Stimulated activated CD4-positive, alpha-beta T cell treated with anti-CD3 and anti-CD28 coated beads, Interleukin-4, amount 100 ng/mL, for 4 hours (primary cell): ENCODE measurements at regions not wholly inside any gene's neighbourhood (a gene's known extent, or its start where the extent isn't known, plus 50 kb on each side); places are given as distances from the start of the nearest gene placed in this dataset.
"Not testable (repeated sequence)": the region's sequence is repeated elsewhere in the genome, so short reads cannot be mapped to it uniquely, and the experiment has no call there.

Source experiments
- DNase-seq, 2 experiments: peaks; one replicate each; pipeline ENCODE4 v3.0.0-alpha.2; 2020

DNA sequence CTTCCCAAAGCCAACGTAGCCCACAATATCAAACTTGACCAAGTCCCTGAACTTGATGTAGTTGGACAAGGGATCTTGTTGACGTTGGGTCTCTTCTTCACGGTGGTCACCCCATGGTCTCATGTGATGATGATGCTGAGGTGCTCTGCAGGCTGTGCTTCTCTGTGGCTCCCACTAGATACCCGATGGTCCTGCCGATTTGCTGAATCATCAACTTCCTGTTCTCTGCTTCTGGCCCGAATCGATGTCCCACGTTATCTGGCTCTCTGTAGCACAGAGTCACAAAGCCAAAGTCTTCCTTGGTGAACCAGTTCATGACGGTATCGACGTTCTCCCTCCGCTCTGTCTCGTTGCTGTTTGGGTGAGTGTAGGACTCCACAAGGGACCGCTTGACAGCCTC lies 201.0 kb downstream of the ADRA2C start:
- not testable (repeated sequence) for DNase-seq

DNA sequence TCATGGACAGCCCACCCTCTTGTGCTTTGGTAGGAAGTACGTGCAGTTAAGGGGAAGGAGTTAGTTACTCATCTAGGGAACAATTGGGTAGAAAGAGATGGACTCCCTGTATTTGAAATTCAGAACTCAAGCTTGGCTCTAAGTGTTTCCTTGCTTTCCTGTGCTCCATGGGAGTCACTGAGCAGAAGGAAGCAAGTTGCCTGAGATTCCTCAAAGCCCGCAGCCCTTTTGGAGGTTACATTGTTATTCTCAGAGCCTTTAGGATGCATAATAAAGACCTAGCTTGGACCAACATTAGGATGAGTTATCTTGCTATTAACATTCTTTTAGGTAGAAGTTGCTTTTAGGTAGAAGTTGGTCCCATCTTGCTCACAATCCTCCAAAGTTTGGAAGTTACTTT lies 206.4 kb downstream of the ADRA2C start:
- DNase-seq = not testable (repeated sequence)

GRCh38 chr4:3973581-3974200 lies 207.5 kb downstream of the ADRA2C start:
- DNase-seq = not testable (repeated sequence)

DNA sequence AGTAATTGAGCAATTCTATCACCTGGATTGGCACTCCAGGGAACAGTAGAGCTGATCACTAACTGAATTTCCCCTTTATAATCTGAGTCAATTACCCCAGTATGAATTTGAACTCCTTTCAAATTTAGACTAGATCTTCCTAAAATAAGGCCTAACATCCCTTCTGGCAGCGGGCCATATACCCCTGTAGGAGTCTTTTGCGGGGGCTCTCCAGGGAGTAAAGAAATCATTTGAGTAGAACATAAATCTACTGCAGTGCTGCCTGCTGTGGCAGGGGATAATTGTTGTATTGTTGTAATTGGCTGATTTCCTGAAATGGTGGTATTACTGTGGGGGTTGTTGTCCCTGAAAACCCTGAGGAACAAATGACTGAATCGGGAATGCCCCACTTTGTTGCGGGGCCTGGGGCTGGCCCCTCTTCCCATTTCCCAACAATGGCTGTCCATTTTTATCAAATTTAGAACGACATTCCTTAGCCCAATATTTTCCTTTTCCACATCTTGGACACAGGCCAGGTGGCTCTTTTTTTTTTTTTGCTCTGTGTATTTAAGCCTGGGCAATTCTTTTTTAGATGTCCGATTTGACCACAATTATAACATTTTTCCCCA lies 217.4 kb downstream of the ADRA2C start:
- not testable (repeated sequence) for DNase-seq

DNA sequence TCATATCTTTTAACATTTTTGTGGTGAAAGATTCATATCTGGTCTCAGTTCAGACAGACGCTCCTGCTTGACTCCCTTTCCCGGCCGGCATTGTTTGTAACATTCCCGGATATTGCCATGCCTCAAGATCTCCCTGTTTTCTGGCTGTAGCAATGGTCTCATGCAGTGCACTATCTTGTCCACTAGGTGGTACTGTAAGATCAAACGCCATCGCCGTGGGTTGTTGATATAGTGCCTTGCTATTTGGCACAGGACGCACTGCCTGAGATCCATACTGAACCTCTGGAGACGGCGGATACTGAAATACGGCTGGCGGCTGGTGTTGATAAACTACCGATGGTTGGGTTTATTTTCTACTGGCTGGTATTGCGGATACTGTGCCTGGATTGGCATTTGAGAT lies 218.6 kb downstream of the ADRA2C start:
- DNase-seq = not testable (repeated sequence)

DNA sequence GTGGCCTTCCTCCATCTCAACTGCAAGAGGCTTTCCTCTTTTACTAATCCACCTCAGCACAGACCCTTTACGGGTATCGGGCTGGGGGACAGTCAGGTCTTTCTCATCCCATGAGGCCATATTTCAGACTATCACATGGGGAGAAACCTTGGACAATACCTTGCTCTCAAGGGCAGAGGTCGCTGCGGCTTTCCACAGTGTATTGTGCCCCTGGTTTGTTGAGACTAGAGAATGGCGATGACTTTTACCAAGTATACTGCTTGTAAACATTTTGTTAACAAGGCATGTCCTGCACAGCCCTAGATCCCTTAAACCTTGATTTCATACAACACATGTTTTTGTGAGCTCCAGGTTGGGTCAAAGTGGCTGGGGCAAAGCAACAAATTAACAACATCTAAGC lies 220.2 kb downstream of the ADRA2C start:
- not testable (repeated sequence) for DNase-seq

DNA sequence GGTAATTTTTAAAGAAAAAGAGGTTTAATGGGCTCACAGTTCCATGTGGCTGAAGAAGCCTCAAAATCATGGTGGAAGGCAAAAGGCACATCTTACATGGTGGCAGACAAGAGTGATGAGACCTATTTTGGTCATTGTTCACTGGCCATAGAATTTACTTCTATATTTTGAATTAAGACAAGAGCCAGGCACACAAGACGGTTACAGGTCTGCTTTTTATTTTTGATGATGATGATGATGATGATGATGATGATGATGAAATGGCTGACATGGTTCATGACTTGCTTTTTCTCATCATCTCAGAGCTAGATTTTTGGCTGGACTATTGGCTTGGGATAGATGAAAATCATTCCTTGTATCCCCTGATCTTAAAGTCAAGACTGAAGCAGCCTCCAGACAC lies 229.3 kb downstream of the OTOP1 start:
- not testable (repeated sequence) for DNase-seq

- not testable (repeated sequence) for DNase-seq
Measured at GRCh38 chr4:4004036-4004435, 222.7 kb downstream of the OTOP1 start.

- DNase-seq = not testable (repeated sequence)
Measured at GRCh38 chr4:4004702-4005101, 222.0 kb downstream of the OTOP1 start.

GRCh38 chr4:4006356-4006755 lies 220.4 kb downstream of the OTOP1 start:
- DNase-seq = not testable (repeated sequence)

DNA sequence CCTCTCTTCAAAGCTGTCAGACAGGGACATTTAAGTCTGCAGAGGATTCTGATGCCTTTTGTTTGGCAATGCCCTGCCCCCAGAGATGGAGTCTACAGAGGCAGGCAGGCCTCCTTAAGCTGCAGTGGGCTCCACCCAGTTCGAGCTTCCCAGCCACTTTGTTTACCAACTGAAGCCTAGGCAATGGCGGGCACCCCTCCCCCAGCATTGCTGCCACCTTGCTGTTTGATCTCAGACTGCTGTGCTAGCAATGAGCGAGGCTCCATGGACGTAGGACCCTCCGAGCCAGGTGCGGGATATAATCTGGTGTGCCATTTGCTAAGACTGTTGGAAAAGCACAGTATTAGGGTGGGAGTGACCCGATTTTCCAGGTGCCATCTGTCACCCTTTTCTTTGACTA lies 207.7 kb downstream of the OTOP1 start:
- not testable (repeated sequence) for DNase-seq

GRCh38 chr4:4021161-4021560 lies 205.6 kb downstream of the OTOP1 start:
- not testable (repeated sequence) for DNase-seq

GRCh38 chr4:4026708-4027107 lies 200.0 kb downstream of the OTOP1 start:
- DNase-seq = not testable (repeated sequence)

DNA sequence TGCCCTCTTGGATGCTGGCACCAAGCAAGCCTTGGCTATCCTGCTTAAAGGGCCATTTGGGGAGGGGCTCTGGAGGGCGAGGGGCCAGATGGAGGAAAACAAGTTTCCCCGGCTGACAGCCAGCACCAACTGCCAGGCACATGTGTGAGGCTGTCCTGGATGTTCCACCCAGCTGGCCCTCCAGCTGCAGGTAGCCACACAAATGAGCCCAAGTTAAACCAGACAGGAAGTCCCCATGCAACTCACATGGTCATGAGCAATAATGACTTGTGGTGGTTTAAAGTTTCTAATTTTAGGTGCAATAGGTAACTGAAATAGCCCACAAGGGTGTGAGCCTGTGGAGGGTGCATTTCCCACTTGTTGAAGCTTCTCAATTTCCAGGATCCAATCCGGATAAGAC lies 198.0 kb downstream of the OTOP1 start:
- DNase-seq = not testable (repeated sequence)

- DNase-seq = not testable (repeated sequence)
Measured at GRCh38 chr4:4030509-4030908, 196.2 kb downstream of the OTOP1 start.

- DNase-seq = not testable (repeated sequence)
Measured at GRCh38 chr4:4031446-4032135, 195.1 kb downstream of the OTOP1 start.

- DNase-seq = not testable (repeated sequence)
Measured at GRCh38 chr4:4032364-4032763, 194.4 kb downstream of the OTOP1 start.

DNA sequence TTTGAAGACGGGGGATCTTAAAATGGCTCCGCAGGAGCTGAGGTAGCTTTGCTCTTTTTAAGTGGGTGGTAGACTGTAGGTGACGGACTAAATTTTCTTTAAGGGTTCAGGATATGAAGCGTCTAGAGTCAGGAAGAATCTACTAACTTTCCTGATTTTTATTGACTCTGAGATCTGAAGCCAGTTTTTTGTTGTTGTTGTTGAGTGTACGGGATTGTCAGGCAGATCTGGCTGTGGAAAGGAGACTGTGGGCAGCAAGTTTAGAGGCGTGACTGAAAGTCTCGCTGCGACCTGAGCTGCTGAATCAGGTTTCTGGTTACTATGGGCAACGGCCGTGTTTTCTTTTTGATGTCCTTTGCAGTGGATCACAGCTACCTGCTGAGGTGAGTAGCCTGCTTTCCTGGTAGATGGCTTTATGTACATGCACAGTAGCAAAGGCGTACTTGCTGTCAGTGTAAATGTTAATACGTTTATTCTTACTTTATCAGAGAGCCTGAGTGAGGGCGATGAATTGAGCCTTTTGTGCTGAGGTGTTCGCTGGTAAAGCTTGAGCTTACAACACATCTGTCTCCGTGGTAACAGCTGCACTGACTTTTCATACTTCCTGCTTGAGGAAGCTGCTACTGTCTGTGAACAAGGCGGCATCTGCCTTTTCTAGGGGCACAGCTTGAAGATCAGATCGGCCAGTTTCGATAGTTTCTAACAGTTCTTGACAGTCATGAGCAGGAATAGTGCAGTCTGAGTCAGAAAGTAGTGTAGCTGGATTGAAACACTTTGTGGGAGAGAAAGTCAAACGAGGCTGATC lies 193.7 kb downstream of the OTOP1 start:
- DNase-seq = not testable (repeated sequence)

DNA sequence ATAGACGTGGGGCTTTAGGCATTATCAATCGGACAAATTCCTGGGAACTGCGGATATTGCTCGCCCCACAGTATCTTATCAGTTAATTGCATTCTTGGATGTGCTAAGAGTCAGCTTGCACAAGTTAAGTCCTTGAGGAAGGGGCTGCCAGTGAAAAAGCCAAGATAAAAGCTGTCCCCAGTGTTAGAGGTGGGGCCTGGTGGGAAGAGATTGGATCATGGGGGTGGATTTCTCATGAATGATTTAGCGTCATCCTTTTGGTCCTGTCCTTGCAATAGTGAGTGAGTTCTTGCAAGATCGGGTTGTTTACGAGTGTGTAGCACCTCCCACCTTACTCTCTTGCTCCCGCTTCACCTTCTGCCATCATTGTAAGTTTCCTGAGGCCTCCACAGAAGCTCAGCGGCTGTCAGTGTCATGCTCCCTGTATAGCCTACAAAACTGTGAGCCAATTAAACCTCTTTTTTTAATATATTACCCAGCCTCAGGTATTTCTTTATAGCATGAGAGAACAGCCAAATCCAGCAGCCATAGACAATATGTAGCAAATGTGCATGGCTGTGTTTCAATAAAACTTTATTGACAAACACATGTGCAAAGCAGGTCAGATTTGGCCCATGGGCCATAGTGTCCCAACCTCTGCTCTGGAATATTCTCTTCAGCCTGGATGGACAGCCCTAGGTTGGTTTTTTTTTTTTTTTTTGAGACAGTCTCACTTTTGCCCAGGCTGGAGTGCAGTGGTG lies 189.2 kb downstream of the OTOP1 start:
- DNase-seq = not testable (repeated sequence)

DNA sequence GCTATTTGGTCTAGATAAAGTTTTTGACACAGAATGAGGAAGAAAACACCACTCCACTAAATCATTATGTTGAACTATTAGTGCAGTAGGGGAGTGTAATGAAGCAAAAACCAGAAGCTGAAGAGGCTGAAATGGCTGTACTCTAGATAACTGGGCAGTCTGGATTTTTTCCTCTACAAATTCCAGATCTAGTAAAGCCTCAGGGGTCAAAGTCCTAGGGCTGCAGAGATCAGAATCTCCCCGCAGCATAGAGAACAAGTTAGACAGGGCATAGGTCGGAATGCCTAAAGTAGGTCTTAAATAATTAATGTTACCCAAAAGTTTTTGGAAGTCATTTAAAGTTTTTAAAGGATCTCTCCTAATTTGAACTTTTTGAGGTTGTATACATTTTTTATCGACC lies 180.9 kb downstream of the OTOP1 start:
- not testable (repeated sequence) for DNase-seq

GRCh38 chr4:4046686-4047085 lies 180.0 kb downstream of the OTOP1 start:
- not testable (repeated sequence) for DNase-seq

- not testable (repeated sequence) for DNase-seq
Measured at GRCh38 chr4:4047202-4047601, 179.5 kb downstream of the OTOP1 start.
